Endothelial cell (in vitro differentiated cells): ENCODE measurements at regions not wholly inside any gene's neighbourhood (a gene's known extent, or its start where the extent isn't known, plus 50 kb on each side); places are given as distances from the start of the nearest gene placed in this dataset.

Source experiments
- DNase-seq: peaks from one replicate; pipeline ENCODE4 v3.0.0; 2021; ENCODE audit warnings: low spot score
- H3K27ac Mint-ChIP-seq: one replicate; pipeline ENCODE4 v1.8.0; 2021; ENCODE audit warnings: mixed read lengths, inconsistent platforms; ENCODE audit not compliant: unreplicated experiment
- H3K27me3 Mint-ChIP-seq: one replicate; pipeline ENCODE4 v1.8.0; 2021; ENCODE audit warnings: mild to moderate bottlenecking, moderate library complexity, mixed read lengths, inconsistent platforms; ENCODE audit not compliant: unreplicated experiment
- H3K36me3 Mint-ChIP-seq: one replicate; pipeline ENCODE4 v1.8.0; 2021; ENCODE audit warnings: mild to moderate bottlenecking, low read depth, mixed read lengths, inconsistent platforms; ENCODE audit not compliant: unreplicated experiment
- H3K4me1 Mint-ChIP-seq: one replicate; pipeline ENCODE4 v1.8.0; 2021; ENCODE audit warnings: mild to moderate bottlenecking, mixed read lengths, inconsistent platforms; ENCODE audit not compliant: unreplicated experiment
- H3K4me3 Mint-ChIP-seq: one replicate; pipeline ENCODE4 v1.8.0; 2021; ENCODE audit warnings: mild to moderate bottlenecking, mixed read lengths, inconsistent platforms; ENCODE audit not compliant: unreplicated experiment
- H3K9me3 Mint-ChIP-seq: one replicate; pipeline ENCODE4 v1.8.0; 2021; ENCODE audit warnings: mixed read lengths, inconsistent platforms; ENCODE audit not compliant: unreplicated experiment
- TF ChIP-seq, protein P1 (sequence below): fragments of 200-600 bp; sonication (generic); IDR thresholded peaks from one replicate; pipeline ENCODE4 v1.5.0; 2021; ENCODE audit warnings: antibody characterized with exemption; ENCODE audit not compliant: unreplicated experiment

DNA sequence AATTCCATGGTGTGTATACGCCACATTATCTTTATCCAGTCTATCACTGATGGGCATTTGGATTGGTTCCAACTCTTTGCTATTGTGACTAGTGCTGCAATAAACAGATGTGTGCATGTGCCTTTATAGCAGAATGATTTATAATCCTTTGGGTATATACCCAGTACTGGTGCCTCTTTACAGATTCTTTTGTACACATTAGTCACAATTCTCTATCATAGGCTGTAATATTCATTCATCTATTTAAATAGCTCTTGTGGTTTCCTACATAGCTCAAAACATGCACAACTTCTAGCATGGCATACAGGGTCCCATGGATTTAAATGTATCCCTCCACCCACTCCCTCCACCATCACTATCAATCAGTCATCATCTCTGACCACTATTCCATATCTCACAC is 324.1 kb upstream of the CADM2 start:
- Mint-ChIP-seq H3K27ac (no peak overlapping the region), H3K4me1 (no peaks in the 10 kb centered on the region), H3K27me3 (no peaks in the 10 kb centered on the region)

DNA sequence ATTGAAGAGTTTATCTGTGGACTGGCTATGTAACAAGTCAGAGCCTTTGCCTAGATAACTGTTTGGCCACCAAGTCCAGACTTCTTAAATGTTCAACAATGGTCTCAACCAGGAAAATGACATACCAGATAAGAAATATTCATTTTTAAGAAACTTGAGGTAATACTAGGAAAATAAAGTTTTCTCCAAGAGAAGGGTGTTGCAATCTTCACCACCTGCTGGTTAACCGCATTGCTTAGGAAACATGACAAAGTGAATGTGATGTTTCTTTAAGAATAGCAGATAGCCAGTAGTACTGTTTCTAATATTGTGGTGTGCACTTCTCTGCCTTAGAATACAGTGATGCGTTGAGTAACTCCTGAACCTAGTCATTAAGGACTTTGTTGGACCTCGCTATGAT is 321.5 kb upstream of the CADM2 start:
- Mint-ChIP-seq H3K36me3 (no peaks in the 10 kb centered on the region), H3K9me3 (no peaks in the 10 kb centered on the region), H3K4me3 (no peak overlapping the region), H3K4me1 (no peaks in the 10 kb centered on the region), H3K27me3 (no peaks in the 10 kb centered on the region), H3K27ac (no peak overlapping the region)
- no peak for DNase-seq
- TF ChIP-seq, protein P1, sequence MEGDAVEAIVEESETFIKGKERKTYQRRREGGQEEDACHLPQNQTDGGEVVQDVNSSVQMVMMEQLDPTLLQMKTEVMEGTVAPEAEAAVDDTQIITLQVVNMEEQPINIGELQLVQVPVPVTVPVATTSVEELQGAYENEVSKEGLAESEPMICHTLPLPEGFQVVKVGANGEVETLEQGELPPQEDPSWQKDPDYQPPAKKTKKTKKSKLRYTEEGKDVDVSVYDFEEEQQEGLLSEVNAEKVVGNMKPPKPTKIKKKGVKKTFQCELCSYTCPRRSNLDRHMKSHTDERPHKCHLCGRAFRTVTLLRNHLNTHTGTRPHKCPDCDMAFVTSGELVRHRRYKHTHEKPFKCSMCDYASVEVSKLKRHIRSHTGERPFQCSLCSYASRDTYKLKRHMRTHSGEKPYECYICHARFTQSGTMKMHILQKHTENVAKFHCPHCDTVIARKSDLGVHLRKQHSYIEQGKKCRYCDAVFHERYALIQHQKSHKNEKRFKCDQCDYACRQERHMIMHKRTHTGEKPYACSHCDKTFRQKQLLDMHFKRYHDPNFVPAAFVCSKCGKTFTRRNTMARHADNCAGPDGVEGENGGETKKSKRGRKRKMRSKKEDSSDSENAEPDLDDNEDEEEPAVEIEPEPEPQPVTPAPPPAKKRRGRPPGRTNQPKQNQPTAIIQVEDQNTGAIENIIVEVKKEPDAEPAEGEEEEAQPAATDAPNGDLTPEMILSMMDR = no peak

More for the DNA sequence above, 324.1 kb upstream of the CADM2 start:
- Mint-ChIP-seq H3K4me3 (no peak overlapping the region), H3K9me3 (no peaks in the 10 kb centered on the region), H3K36me3 (no peaks in the 10 kb centered on the region)
- TF ChIP-seq, protein P1 = no peak
- no peak for DNase-seq

DNA sequence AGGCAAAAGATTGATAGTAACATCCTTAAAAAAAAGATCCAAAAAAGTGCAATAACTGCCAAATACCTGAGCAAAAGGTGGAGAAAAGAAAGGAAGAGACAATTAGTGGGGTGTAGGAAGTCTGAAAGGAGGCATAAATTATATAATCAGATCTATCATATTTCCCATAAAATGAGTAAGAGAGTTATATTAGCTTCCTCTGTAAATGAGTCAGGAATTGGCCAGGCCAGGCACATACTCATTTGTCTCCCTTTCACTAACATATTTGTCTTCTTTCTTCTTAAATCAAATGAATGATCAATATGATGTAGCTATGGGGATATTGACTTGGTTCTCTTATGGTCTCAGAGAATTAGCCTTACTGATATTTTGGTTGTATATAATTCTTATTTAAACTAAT is 292.3 kb upstream of the CADM2 start:
- DNase-seq = no peak
- TF ChIP-seq, protein P1 = no peak
- Mint-ChIP-seq H3K4me3 (no peak overlapping the region), H3K27ac (no peak overlapping the region), H3K4me1 (no peaks in the 10 kb centered on the region), H3K36me3 (no peaks in the 10 kb centered on the region), H3K27me3 (no peaks in the 10 kb centered on the region), H3K9me3 (no peaks in the 10 kb centered on the region)

- no peak for DNase-seq
- H3K4me3 Mint-ChIP-seq = no peak overlapping the region
- H3K27ac Mint-ChIP-seq = no peak overlapping the region
- TF ChIP-seq, protein P1 = no peak
- H3K27me3 Mint-ChIP-seq = no peaks in the 10 kb centered on the region
- no peaks in the 10 kb centered on the region for H3K36me3 Mint-ChIP-seq
- no peaks in the 10 kb centered on the region for H3K9me3 Mint-ChIP-seq
- no peaks in the 10 kb centered on the region for H3K4me1 Mint-ChIP-seq
Observed at GRCh38 chr3:84679211-84679610, 279.6 kb upstream of the CADM2 start.

- no peaks in the 10 kb centered on the region for H3K27me3 Mint-ChIP-seq
- H3K36me3 Mint-ChIP-seq = no peaks in the 10 kb centered on the region
- no peak for DNase-seq
Observed at GRCh38 chr3:84680700-84681099, 278.1 kb upstream of the CADM2 start.

More at GRCh38 chr3:84680700-84681099, 278.1 kb upstream of the CADM2 start:
- Mint-ChIP-seq H3K27ac (no peak overlapping the region), H3K4me3 (no peak overlapping the region), H3K9me3 (no peaks in the 10 kb centered on the region), H3K4me1 (no peaks in the 10 kb centered on the region)
- TF ChIP-seq, protein P1 = no peak
